Activated naive CD8-positive, alpha-beta T cell treated with anti-CD3 and anti-CD28 coated beads, Interleukin-2, amount 50 U/mL, for 24 hours (primary cell): ENCODE measurements at regions not wholly inside any gene's neighbourhood (a gene's known extent, or its start where the extent isn't known, plus 50 kb on each side); places are given as distances from the start of the nearest gene placed in this dataset.
A peak's percentile ranks its signal among the peaks of the same experiment; 100 is the strongest.
"Not testable (repeated sequence)": the region's sequence is repeated elsewhere in the genome, so short reads cannot be mapped to it uniquely, and the experiment has no call there.

ENCODE experiments used
- ATAC-seq: fragments of 150-1000 bp; cut with Tn5 transposase; one replicate; pipeline ENCODE4 v1.10.0; 2021
- DNase-seq: peaks from one replicate; pipeline ENCODE4 v3.0.0; 2021
- H3K27ac Mint-ChIP-seq: one replicate; pipeline ENCODE4 v1.8.0; 2021; ENCODE audit warnings: mild to moderate bottlenecking, mixed read lengths
- H3K27me3 Mint-ChIP-seq: one replicate; pipeline ENCODE4 v1.8.0; 2021; ENCODE audit warnings: mixed read lengths
- H3K36me3 Mint-ChIP-seq: one replicate; pipeline ENCODE4 v1.8.0; 2021; ENCODE audit warnings: low read depth, mixed read lengths
- H3K4me1 Mint-ChIP-seq: one replicate; pipeline ENCODE4 v1.8.0; 2021; ENCODE audit warnings: mixed read lengths
- H3K4me3 Mint-ChIP-seq: one replicate; pipeline ENCODE4 v1.8.0; 2021; ENCODE audit warnings: mild to moderate bottlenecking, moderate library complexity, mixed read lengths
- H3K9me3 Mint-ChIP-seq: one replicate; pipeline ENCODE4 v1.8.0; 2021; ENCODE audit warnings: mixed read lengths

DNA sequence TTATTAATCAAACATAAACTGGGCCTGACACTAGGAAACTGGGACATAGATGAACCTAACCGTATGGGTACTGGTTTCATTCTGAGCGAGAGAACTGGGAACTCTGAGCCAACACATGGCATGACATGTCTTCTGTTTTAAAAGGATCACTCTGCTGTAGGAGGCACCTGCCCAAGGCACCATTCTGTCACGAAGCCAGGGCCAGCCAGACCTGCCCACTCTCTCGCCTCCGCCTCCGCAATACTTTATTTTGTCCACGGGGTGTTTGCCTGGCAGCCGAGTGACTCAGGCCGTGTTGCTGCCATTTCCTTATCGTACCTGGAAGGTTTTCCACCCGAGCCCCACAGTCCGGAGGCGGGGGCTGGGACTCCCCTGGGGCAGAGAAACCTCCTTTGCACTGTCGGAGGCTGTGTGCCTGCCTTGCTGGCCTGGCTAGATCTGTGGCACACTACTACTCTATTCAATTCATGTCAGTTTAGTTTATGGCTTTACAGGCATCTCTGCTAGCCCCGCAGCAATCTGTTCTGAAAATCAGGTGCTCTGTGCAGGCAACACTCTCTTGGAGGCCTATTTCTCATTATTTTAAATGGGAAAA is 120.4 kb upstream of the ACKR3 start:
- Mint-ChIP-seq H3K27ac (no peak overlapping the region), H3K9me3 (no peaks in the 10 kb centered on the region), H3K36me3 (no peaks in the 10 kb centered on the region), H3K4me3 (no peak overlapping the region), H3K4me1 (no peaks in the 10 kb centered on the region), H3K27me3 (peaks cover 2% of the 10 kb centered on the region)
- DNase-seq (no peak), ATAC-seq (peak; percentile 52)

DNA sequence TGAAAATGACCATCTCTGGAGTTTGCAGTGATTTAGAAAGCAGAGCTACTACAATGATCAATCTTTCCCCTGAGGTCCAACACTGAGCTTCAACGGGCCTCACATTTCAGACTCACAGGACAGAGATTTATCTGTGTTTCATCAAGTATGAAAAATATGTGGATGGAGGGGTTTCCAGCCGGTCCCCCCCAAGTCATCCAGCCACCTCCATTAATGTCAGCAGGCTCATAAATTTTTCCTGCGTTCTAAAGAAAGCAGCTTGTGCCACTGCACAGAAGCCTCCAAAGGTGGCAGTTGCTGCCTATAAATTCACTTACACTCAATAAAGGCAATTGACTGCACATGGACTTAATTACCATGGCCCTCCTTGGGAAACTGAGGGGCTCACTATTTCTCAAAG is 117.4 kb upstream of the ACKR3 start:
- no peak overlapping the region for H3K27ac Mint-ChIP-seq
- ATAC-seq (no peak), DNase-seq (no peak)
- H3K9me3 Mint-ChIP-seq = peaks cover 3% of the 10 kb centered on the region
- H3K27me3 Mint-ChIP-seq = peaks cover 2% of the 10 kb centered on the region
- H3K36me3 Mint-ChIP-seq = no peaks in the 10 kb centered on the region
- no peaks in the 10 kb centered on the region for H3K4me1 Mint-ChIP-seq
- H3K4me3 Mint-ChIP-seq = no peak overlapping the region

DNA sequence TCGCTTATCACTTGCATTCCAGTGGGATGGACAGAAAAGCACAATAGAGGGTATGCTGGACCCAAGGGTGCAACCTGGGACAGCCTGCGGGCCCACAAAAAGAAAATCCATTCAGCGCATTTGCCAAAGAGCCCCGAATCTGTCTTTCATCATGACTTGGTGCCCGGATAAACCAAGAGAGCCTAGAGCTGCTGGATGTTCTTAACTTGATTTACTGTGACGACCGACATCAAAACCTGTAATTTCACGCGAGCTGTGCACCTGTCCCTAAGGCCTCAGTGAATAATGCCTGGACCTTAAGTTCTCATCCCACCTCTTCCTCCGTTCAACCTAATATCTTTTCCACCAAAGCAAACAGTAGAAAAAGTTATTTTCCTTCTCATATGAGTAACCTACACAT is 115.5 kb upstream of the ACKR3 start:
- no peak for DNase-seq
- no peaks in the 10 kb centered on the region for H3K4me1 Mint-ChIP-seq
- peaks cover 8% of the 10 kb centered on the region for H3K9me3 Mint-ChIP-seq
- peaks cover 1% of the 10 kb centered on the region for H3K36me3 Mint-ChIP-seq
- no peak overlapping the region for H3K27ac Mint-ChIP-seq
- no peak overlapping the region for H3K4me3 Mint-ChIP-seq
- ATAC-seq = no peak
- H3K27me3 Mint-ChIP-seq = peaks cover 2% of the 10 kb centered on the region

DNA sequence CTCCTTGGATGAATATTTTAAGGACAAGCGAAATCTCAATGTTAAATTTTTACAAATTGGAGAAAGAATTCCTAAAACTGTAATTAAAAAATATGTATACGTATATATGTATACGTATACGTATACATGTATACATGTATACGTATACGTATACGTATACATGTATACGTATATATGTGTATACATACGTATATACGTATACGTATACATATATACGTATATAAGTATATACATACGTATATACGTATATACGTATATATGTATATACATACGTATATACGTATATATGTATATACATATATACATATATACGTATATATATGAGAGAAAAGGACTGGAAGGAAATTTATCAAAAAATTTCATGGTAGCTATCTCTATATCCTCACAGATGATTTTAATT is 110.2 kb upstream of the ACKR3 start:
- Mint-ChIP-seq H3K4me3 (no peak overlapping the region), H3K36me3 (peaks cover 1% of the 10 kb centered on the region), H3K4me1 (no peaks in the 10 kb centered on the region)

DNA sequence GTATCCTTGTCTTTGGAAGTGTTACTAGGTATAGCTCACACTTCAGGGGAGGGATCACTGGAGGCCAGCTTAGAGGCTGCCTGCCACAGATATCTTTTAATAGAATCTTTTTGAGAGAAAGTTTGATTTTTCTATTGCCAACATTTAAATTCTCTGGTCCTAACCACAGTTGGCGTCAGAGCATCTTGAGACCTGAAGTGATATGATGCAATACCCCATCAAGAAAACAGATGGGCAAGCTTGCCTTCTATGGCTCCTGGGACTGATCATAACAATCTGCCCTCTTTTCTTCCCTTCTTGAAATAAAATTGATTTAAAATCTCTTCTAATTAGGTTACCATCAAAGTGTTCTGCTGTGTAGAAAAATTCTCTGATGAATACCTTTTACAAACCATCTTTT is 105.5 kb upstream of the ACKR3 start:
- Mint-ChIP-seq H3K4me3 (no peak overlapping the region), H3K27ac (no peak overlapping the region), H3K36me3 (peaks cover 8% of the 10 kb centered on the region), H3K9me3 (peaks cover 12% of the 10 kb centered on the region), H3K4me1 (no peaks in the 10 kb centered on the region), H3K27me3 (no peaks in the 10 kb centered on the region)
- DNase-seq = no peak
- no peak for ATAC-seq

More for the DNA sequence above, 110.2 kb upstream of the ACKR3 start:
- Mint-ChIP-seq H3K27ac (no peak overlapping the region), H3K9me3 (peaks cover 8% of the 10 kb centered on the region), H3K27me3 (no peaks in the 10 kb centered on the region)
- DNase-seq (no peak), ATAC-seq (no peak)

DNA sequence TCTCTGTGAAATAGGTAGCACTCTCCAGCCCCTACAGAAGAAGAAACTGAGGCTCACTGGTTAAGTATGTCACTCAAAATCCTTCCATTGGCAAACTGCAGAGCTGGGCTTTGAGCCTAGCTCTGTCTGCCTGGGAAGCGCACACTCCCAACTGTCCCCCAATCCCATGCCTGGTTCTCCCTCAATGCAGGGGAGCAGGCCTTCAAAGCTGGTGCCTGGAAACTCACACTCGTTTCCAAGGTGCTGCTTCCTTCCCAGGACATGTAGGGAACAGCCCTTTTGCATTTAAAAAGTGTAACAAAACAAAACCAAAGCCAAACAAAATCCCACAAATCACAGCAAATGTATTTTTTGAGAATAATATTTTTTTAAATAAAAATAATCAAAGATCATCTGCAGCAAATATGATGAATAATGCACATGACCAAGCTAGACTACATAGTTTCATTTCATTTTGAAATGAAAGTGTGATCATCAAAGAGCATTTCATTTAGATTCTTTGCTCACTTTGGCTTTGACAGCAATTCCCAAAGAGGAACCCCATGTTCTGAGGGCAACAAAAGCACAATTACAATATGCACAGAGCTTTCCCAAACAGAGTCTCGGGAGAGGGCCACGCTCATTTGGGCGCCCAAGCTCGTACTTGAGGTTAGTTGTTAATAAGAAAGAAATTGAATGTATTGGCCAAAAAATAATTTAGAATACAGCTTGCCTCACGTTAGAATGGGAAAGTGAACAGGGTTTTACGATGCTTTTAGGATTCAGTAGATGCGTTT is 96.7 kb upstream of the ACKR3 start:
- Mint-ChIP-seq H3K27ac (no peak overlapping the region), H3K36me3 (no peaks in the 10 kb centered on the region), H3K4me1 (no peaks in the 10 kb centered on the region), H3K27me3 (peaks cover 5% of the 10 kb centered on the region), H3K4me3 (no peak overlapping the region), H3K9me3 (no peaks in the 10 kb centered on the region)
- DNase-seq (no peak), ATAC-seq (no peak)

DNA sequence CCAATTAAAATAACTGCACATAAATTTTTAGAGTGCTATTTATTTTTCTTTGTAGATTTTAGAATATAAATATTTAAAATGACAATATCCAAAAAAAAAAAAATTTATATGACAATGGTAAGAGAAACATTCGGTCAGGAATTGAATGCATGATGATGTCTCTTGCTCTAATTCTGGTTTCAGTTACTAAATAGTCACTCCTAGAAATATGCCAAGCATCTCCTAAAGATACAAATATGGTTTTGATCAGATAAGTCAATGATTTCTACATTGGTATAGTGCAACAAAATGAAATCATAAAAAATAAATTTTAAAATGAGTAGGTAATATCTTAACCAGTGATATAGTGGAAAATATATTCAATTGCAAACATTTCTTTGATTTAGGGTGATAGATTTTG is 95.9 kb upstream of the ACKR3 start:
- Mint-ChIP-seq H3K36me3 (no peaks in the 10 kb centered on the region), H3K4me3 (no peak overlapping the region), H3K27me3 (peaks cover 7% of the 10 kb centered on the region), H3K4me1 (no peaks in the 10 kb centered on the region), H3K27ac (no peak overlapping the region), H3K9me3 (no peaks in the 10 kb centered on the region)
- DNase-seq = no peak
- no peak for ATAC-seq

DNA sequence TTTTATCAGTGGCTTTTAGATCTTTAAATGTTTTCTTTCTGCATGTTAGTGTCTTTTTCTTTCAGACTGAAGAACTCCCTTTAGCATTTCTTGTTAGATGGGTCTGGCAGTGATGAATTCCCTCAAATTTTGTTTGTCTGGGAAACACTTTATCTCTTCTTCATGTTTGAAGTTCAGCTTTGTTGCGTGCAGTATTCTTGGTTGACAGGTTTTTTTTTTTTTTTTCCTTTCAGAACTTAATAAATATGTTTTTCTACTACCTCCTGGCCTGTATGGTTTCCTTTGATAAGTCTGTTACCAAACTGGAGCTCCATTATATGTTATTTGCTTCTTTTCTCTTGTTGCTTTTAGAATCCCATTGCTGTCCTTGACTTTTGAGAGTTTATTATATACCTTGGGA is 89.8 kb upstream of the ACKR3 start:
- Mint-ChIP-seq H3K4me1 (no peaks in the 10 kb centered on the region), H3K36me3 (peaks cover 9% of the 10 kb centered on the region), H3K4me3 (no peak overlapping the region), H3K9me3 (peaks cover 24% of the 10 kb centered on the region), H3K27ac (no peak overlapping the region), H3K27me3 (peaks cover 8% of the 10 kb centered on the region)
- ATAC-seq (no peak), DNase-seq (no peak)

DNA sequence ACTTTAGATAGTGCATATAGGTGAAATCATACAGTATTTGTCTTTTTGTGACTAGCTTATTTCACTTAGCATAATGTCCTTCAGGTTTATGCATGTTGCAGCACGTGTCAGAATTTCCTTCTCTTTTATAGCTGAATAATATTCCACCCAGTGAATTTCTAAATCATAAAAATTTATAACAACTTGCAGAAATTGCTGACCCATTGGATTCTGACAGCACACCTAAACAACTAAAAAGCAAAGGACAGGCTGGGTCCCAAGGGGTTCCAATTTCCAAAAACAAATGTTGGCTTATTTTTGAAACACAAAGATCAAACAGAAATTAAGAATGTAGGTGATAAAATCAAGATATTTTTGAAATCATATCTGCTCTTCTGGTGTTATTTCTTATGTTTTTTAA is 86.5 kb upstream of the ACKR3 start:
- H3K27ac Mint-ChIP-seq = no peak overlapping the region
- no peaks in the 10 kb centered on the region for H3K4me1 Mint-ChIP-seq
- peaks cover 2% of the 10 kb centered on the region for H3K27me3 Mint-ChIP-seq
- DNase-seq (no peak), ATAC-seq (no peak)
- H3K4me3 Mint-ChIP-seq = no peak overlapping the region
- peaks cover 9% of the 10 kb centered on the region for H3K36me3 Mint-ChIP-seq
- peaks cover 24% of the 10 kb centered on the region for H3K9me3 Mint-ChIP-seq

DNA sequence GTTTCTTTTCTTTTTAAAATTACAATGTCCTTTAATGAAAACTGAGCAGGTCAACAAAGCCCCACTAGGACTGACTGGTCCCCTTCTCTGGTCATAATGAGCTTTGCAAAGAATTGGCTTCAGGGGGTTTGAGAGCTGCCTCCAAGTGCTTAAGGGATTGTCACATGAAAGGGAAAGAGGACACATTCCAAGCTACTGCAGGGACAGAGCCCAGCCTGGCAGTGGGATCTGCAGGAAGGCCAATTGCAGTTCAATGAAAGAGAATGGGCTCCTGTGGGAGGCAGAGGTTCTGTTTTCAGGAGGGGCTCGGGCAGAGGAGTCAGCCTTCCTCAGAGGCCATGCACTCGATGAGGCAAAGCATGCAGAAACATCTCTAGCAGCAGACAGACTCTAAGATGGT is 84.1 kb upstream of the ACKR3 start:
- H3K9me3 Mint-ChIP-seq = peaks cover 12% of the 10 kb centered on the region
- ATAC-seq = no peak
- no peak overlapping the region for H3K4me3 Mint-ChIP-seq
- H3K27ac Mint-ChIP-seq = no peak overlapping the region
- H3K27me3 Mint-ChIP-seq = peaks cover 1% of the 10 kb centered on the region
- no peaks in the 10 kb centered on the region for H3K4me1 Mint-ChIP-seq
- no peak for DNase-seq
- peaks cover 2% of the 10 kb centered on the region for H3K36me3 Mint-ChIP-seq

DNA sequence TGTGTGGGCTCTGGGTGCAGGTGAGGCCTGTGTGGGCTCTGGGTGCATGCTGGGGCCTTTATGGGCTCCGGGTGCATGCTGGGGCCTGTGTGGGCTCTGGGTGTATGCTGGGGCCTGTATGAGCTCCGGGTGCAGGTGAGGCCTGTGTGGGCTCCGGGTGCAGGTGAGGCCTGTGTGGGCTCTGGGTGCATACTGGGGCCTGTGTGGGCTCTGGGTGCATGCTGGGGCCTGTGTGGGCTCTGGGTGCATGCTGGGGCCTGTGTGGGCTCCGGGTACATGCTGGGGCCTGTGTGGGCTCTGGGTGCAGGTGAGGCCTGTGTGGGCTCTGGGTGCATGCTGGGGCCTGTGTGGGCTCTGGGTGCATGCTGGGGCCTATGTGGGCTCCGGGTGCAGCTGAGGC is 80.5 kb upstream of the ACKR3 start:
- not testable (repeated sequence) for H3K4me3 Mint-ChIP-seq, H3K27me3 Mint-ChIP-seq, DNase-seq, ATAC-seq, H3K36me3 Mint-ChIP-seq, H3K4me1 Mint-ChIP-seq, H3K9me3 Mint-ChIP-seq, H3K27ac Mint-ChIP-seq

DNA sequence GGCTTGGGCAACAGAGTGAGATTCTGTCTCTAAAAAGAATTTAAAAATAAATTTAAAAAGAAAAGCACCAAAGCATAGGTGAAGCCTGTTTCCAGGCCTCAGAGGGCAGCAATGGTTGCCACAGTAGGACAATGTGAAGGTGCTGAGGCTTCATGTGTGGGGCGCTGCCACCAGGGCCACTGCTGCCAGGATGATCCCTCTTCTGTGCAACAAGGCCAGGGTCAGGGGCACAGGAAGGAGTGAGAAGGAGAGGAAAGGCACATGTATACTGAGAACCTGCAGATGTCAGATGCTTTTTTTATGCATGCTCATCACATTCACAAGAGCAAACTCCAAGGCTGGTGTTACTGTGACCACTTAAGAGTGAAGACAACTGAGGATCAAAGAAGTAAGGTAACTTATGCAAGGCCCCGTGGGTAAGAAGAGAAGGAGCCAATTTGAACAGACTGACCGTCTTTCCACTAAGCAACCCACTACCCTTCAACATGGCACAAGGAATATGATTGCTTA is 79.7 kb upstream of the ACKR3 start:
- H3K4me3 Mint-ChIP-seq = no peak overlapping the region
- no peaks in the 10 kb centered on the region for H3K36me3 Mint-ChIP-seq
- no peaks in the 10 kb centered on the region for H3K4me1 Mint-ChIP-seq
- H3K9me3 Mint-ChIP-seq = peaks cover 4% of the 10 kb centered on the region
- ATAC-seq = no peak
- DNase-seq = no peak
- no peak overlapping the region for H3K27ac Mint-ChIP-seq
- H3K27me3 Mint-ChIP-seq = no peaks in the 10 kb centered on the region

DNA sequence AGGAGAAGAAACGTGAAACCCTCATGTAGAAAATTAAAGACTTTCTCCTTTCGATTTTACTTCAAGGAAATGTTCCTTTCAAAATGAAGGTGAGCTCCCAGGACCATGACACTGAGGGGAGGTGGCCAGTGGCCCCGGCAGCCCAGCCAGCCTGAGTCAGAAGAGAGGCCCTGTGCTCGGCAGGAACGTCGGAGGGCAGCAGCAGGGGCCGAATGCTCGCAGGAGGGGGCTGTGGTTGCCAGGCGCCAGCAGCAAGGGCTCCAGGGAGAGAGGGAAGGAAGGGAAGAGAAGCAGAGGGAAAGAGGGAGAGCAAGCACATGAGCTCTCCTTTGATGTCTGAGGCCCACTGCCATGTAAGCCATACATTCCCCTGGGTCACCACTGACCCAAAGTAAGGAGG is 73.3 kb upstream of the ACKR3 start:
- H3K27me3 Mint-ChIP-seq = peaks cover 3% of the 10 kb centered on the region
- no peak for DNase-seq
- H3K4me1 Mint-ChIP-seq = no peaks in the 10 kb centered on the region
- peaks cover 4% of the 10 kb centered on the region for H3K9me3 Mint-ChIP-seq
- H3K4me3 Mint-ChIP-seq = no peak overlapping the region
- no peak for ATAC-seq
- H3K27ac Mint-ChIP-seq = no peak overlapping the region
- H3K36me3 Mint-ChIP-seq = no peaks in the 10 kb centered on the region

DNA sequence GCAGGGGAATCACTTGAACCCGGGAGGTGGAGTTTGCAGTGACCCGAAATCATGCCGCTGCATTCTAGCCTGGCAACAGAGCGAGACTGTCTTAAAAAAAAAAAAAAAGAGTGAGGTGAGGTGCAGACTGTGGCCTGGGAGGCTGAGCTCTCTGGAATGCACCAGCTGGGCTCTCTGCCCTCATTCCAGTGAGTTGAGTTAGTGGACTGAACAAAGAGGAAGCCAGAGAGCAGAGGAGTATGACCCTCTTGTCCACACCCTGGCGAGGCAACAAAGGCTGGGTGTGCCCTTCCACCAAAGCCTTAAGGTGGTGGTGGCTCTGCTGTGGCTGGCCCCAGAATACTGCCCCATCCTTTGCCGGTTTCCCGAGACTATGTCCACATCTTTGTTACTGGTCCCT is 71.3 kb upstream of the ACKR3 start:
- Mint-ChIP-seq H3K27me3 (peaks cover 3% of the 10 kb centered on the region), H3K27ac (no peak overlapping the region), H3K36me3 (no peaks in the 10 kb centered on the region), H3K9me3 (peaks cover 2% of the 10 kb centered on the region), H3K4me3 (no peak overlapping the region), H3K4me1 (no peaks in the 10 kb centered on the region)
- DNase-seq = no peak
- no peak for ATAC-seq

DNA sequence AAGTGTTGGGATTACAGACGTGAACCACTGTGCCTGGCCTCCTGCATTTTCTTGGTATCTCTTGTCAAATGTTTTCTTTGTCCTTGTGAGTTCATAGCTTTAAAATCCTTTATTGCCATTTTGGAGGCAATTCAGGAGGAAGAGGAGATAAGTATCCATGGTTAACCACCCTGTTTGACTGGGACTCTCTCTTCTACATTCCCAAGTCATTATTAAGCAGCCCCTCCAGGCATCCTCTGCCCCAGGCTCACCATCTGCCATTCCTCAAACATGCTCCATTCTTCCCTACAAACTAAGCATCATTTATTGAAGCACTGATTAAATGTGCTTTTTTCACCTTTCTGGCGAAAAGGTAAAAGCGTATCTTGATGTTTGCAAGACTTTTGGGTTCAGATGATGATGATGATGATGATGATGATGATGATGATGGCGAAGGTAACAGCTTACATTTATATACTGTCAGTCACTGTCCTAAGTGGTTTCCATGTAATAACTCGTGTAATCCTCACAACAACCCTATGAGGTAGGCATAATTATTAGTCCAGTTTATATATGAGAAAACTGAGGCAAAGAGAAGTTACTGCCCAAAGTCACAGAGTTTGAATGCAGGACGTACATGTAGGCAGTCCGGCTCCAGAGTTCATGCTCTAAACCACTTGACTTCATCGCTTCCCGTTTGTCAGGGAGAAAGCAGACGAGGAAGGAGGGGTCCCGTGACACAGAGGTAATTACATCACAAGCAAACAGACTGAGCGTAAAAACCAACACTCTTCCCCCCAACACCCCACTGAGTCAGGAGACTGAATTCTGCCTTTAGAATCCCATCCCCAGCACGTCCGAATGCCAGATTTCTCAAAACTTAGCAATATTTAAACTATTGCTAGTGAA is 69.7 kb upstream of the ACKR3 start:
- no peak for ATAC-seq

More for the DNA sequence above, 69.7 kb upstream of the ACKR3 start:
- H3K4me3 Mint-ChIP-seq = no peak overlapping the region
- no peaks in the 10 kb centered on the region for H3K4me1 Mint-ChIP-seq
- no peak for DNase-seq
- no peaks in the 10 kb centered on the region for H3K9me3 Mint-ChIP-seq
- H3K36me3 Mint-ChIP-seq = no peaks in the 10 kb centered on the region
- H3K27ac Mint-ChIP-seq = no peak overlapping the region
- peaks cover 3% of the 10 kb centered on the region for H3K27me3 Mint-ChIP-seq
